HL-60 (cell line): ENCODE measurements at regions not wholly inside any gene's neighbourhood (a gene's known extent, or its start where the extent isn't known, plus 50 kb on each side); places are given as distances from the start of the nearest gene placed in this dataset.
"Not testable (repeated sequence)": the region's sequence is repeated elsewhere in the genome, so short reads cannot be mapped to it uniquely, and the experiment has no call there.

Experiments used
- DNase-seq, 2 experiments: peaks; one replicate each; pipeline ENCODE4 v3.0.0-alpha.2; 2010 to 2020; ENCODE audit warnings: low read depth in 1 of 2, low spot score in 1 of 2
- H3K27ac ChIP-seq: fragments of 250-450 bp; sonication (Bioruptor Pico); replicated peaks from 2 replicates; pipeline ENCODE4 v1.5.1; 2020; ENCODE audit warnings: mild to moderate bottlenecking, moderate library complexity
- H3K27me3 ChIP-seq: fragments of 250-450 bp; sonication (Bioruptor Pico); 2 replicates; pipeline ENCODE4 v1.5.1; 2021; ENCODE audit warnings: mild to moderate bottlenecking, moderate library complexity; ENCODE audit not compliant: insufficient read depth, poor library complexity, severe bottlenecking
- H3K4me3 ChIP-seq: replicated peaks from 2 replicates; pipeline ENCODE4 v1.5.1; 2011; ENCODE audit warnings: mild to moderate bottlenecking, control low read depth, low read length; ENCODE audit not compliant: insufficient read depth
- GABPA ChIP-seq: IDR thresholded peaks from 2 replicates; pipeline ENCODE4 v1.6.1; 2012; ENCODE audit warnings: low read depth
- POLR2AphosphoS5 ChIP-seq: IDR thresholded peaks from 2 replicates; pipeline ENCODE4 v1.6.1; 2012; ENCODE audit warnings: low read depth
- SPI1 ChIP-seq: IDR thresholded peaks from 2 replicates; pipeline ENCODE4 v1.6.1; 2012; ENCODE audit warnings: low read depth, mild to moderate bottlenecking, borderline replicate concordance
- TF ChIP-seq, protein P1 (sequence below): IDR thresholded peaks from one replicate; pipeline ENCODE4 v1.5.1; 2011; ENCODE audit warnings: low read length, control low read depth, inconsistent platforms; ENCODE audit not compliant: insufficient read depth
- TF ChIP-seq, protein P2 (sequence below): IDR thresholded peaks from 2 replicates; pipeline ENCODE4 v1.6.1; 2012; ENCODE audit warnings: low read depth; ENCODE audit not compliant: insufficient replicate concordance

DNA sequence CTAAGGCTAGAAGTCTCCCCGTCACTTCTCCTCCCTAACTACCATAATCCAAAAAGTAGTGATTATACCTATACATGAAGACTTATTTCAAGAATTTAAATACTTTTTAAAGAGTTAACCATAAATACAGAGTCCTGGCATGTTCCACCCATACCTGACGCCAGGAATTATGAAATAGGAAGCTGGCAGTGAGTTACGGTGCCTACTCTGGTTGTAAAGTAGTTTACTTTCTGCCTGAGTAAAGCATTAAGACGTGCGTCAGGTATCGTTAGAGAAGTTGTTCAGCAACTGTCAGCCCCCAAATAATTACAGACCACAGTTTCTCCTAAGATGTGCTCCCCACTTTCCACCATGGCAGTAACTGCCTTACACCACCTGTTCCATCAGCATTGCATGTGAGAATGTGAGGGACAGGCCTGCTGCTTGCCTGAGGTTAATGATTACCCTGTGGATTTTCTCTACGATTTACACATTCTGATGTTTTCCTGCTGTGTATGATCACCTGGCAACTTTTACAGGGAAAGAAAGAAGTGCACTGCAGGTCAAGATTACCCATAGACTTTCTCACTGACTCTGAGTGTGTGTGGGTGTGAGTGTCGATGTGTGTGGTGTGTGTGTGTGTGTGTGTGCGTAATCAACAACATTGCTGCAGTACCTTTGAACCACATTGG is 92.3 kb upstream of the SLC7A11 start:
- DNase-seq, result no peak
- TF ChIP-seq POLR2AphosphoS5 (no peak), GABPA (no peak), SPI1 (no peak)
- TF ChIP-seq, protein P1, sequence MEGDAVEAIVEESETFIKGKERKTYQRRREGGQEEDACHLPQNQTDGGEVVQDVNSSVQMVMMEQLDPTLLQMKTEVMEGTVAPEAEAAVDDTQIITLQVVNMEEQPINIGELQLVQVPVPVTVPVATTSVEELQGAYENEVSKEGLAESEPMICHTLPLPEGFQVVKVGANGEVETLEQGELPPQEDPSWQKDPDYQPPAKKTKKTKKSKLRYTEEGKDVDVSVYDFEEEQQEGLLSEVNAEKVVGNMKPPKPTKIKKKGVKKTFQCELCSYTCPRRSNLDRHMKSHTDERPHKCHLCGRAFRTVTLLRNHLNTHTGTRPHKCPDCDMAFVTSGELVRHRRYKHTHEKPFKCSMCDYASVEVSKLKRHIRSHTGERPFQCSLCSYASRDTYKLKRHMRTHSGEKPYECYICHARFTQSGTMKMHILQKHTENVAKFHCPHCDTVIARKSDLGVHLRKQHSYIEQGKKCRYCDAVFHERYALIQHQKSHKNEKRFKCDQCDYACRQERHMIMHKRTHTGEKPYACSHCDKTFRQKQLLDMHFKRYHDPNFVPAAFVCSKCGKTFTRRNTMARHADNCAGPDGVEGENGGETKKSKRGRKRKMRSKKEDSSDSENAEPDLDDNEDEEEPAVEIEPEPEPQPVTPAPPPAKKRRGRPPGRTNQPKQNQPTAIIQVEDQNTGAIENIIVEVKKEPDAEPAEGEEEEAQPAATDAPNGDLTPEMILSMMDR, result no peak
- TF ChIP-seq, protein P2, sequence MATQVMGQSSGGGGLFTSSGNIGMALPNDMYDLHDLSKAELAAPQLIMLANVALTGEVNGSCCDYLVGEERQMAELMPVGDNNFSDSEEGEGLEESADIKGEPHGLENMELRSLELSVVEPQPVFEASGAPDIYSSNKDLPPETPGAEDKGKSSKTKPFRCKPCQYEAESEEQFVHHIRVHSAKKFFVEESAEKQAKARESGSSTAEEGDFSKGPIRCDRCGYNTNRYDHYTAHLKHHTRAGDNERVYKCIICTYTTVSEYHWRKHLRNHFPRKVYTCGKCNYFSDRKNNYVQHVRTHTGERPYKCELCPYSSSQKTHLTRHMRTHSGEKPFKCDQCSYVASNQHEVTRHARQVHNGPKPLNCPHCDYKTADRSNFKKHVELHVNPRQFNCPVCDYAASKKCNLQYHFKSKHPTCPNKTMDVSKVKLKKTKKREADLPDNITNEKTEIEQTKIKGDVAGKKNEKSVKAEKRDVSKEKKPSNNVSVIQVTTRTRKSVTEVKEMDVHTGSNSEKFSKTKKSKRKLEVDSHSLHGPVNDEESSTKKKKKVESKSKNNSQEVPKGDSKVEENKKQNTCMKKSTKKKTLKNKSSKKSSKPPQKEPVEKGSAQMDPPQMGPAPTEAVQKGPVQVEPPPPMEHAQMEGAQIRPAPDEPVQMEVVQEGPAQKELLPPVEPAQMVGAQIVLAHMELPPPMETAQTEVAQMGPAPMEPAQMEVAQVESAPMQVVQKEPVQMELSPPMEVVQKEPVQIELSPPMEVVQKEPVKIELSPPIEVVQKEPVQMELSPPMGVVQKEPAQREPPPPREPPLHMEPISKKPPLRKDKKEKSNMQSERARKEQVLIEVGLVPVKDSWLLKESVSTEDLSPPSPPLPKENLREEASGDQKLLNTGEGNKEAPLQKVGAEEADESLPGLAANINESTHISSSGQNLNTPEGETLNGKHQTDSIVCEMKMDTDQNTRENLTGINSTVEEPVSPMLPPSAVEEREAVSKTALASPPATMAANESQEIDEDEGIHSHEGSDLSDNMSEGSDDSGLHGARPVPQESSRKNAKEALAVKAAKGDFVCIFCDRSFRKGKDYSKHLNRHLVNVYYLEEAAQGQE, result no peak
- H3K27me3 ChIP-seq, result no peaks in the 10 kb centered on the region
- H3K27ac ChIP-seq, result no peak overlapping the region
- no peak overlapping the region for H3K4me3 ChIP-seq

DNA sequence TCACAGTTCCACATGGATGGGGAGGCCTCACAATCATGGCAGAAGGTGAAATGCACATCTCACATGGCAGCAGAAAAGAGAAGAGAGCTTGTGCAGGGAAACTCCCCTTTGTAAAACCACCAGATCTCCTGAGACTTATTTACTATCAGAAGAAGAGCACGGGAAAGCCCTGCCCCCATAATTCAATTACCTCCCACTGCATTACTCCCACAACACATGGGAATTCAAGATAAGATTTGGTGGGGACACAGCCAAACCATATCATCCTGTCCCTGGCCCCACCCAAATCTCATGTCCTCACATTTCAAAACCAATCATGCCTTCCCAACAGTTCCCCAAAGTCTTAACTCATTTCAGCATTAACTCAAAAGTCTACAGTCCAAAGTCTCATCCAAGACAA is 90.3 kb upstream of the SLC7A11 start:
- not testable (repeated sequence) for H3K27ac ChIP-seq, DNase-seq, H3K4me3 ChIP-seq, H3K27me3 ChIP-seq

DNA sequence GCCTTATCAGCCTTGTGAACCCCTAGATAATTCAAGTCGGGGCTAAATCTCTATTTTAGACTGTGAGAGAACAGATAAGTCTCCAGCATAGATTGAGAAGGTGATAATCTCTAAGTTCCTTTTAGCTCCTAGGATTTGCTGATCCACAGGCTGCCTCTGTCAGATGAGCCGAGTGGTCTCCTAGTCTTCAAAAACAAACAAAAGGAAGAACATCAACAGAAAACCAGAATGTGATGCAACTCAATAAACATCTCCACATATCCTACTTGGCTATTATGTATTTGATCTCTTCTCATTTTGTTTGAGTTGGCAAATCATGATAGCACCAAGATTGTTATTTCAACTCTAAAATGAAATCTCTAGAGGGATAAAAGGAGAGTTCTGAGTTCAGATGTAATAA is 88.4 kb upstream of the SLC7A11 start:
- TF ChIP-seq SPI1, result no peak
- TF ChIP-seq, protein P2, result no peak
- TF ChIP-seq, protein P1, result no peak
- no peak overlapping the region for H3K27ac ChIP-seq
- no peaks in the 10 kb centered on the region for H3K27me3 ChIP-seq
- no peak overlapping the region for H3K4me3 ChIP-seq
- DNase-seq, result no peak

DNA sequence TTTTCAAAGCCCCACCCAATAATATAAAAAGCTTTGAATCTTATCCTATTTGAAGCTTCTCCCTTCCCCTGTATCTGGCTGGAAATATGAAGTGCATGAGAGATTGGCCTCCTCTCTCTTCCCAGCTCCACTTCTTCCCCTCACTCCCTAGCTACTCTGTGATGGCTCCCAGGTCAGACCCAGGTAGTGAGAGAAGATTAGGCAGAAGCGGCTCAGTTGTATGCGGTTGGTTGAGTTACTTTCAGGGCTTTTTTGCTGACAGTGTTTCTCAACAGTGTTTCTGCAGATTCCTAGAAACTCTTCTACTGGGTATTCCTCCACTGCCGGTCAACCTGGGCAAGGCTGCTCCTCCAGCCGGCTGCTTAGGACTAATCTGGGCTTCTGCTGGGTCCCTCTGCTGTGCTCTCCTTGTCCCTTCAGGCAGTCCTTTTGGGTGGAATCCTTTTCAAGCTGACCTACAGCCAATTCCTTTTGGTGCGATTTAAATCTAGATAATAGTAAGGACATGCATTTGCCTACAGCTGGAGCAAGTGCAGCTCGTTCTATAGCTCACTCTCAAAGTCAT is 87.4 kb upstream of the SLC7A11 start:
- Histone ChIP-seq H3K27me3 (no peaks in the 10 kb centered on the region), H3K4me3 (no peak overlapping the region), H3K27ac (no peak overlapping the region)
- no peak for DNase-seq
- TF ChIP-seq, protein P1, result no peak
- TF ChIP-seq POLR2AphosphoS5 (no peak), SPI1 (no peak), GABPA (no peak)
